TTC549 (cell line): ENCODE measurements at regions not wholly inside any gene's neighbourhood (a gene's known extent, or its start where the extent isn't known, plus 50 kb on each side); places are given as distances from the start of the nearest gene placed in this dataset.

Experiments used
- FAIRE-seq: peaks from 2 replicates; lab custom pipeline; 2012; peaks lifted over from hg19 to GRCh38; lab: Jason Lieb, UNC

DNA sequence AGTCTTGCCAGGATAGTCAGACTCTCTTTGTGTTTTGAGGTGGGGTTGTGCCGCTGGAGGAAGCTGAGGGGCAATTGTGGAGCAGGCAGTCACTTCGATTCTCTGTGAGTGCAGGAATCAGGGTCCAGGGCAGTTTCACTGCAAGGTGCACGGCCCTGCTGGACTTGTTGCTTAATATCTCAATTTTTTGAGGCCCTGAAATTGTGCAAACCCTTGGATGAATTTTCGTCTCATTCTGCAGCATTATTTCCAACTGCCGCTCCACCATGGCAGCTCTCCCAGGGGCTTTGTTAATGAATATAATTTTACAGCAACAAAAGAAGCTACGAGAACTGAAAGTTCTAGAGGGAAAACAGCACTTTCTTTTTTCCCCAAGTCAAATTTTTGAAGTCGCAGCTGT lies 531.9 kb downstream of the QKI start:
- FAIRE-seq: no peak

- FAIRE-seq: no peak
These were observed 531.3 kb downstream of the QKI start for GRCh38 chr6:163945808-163946207.

DNA sequence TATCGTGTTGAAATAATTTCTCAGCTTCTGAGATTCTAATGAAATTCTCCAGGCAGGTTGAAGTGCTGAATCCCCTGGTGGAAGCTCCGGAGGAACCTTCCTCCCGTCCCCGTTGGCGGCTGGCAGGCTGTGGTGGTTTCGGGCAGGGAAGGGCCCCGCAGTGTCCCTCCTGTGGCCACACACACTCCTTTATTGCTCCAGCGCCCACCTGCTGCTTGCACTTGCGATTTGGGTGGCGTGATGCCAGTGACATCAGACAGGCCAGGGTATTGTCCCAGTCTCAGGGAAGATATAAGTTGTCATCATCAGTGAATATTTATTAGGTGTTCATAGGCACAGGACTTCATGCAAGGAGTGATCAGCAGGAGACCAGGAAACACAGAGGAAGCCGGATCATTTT lies 530.4 kb downstream of the QKI start:
- FAIRE-seq: no peak

- no peak for FAIRE-seq
These were observed 529.3 kb downstream of the QKI start for GRCh38 chr6:163943607-163944385.

- FAIRE-seq: no peak
These were observed 528.3 kb downstream of the QKI start for GRCh38 chr6:163942790-163943189.

GRCh38 chr6:163941624-163941976 lies 527.1 kb downstream of the QKI start:
- FAIRE-seq: no peak

- FAIRE-seq: no peak
These were observed 526.4 kb downstream of the QKI start for GRCh38 chr6:163940705-163941623.

DNA sequence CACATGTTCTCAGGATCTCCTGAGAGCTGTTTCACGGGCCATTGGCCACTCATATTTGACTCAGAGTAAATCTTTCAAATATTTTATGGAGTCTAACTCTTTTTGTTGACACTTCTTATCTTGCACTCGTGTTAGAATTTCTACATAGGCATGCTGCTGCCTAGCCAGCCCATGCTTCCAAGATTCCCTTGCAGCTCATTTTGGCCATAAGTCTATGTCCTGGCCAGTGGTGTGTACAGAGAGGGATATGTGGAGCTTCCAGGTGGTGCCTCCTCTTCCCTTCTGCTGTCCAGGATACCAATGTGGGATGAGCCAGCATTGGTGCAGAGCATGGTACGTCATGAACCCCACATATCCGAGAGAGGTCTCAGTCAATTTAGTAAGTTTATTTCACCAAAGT lies 522.6 kb downstream of the QKI start:
- FAIRE-seq: no peak

GRCh38 chr6:163935158-163935762 lies 520.7 kb downstream of the QKI start:
- no peak for FAIRE-seq

DNA sequence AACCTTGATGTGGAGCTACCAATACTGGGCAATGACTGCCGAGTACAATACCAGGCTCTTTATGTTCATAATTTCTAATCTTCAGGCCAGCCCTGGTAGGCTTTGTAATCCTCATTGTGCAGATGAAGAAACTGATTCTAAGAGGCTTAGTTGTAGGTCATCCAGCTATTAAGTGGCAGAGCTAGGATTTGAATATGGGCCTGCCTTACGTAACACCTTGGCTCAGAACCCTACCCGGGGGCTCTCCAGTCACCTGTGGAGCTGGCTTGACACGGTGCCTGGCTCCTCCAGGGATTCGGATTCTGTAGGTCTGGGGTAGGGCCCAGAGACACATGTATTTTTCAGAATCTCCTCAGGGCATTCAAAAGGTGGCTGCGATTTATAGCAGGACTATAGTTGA lies 515.5 kb downstream of the QKI start:
- no peak for FAIRE-seq

GRCh38 chr6:163929538-163929937 lies 515.0 kb downstream of the QKI start:
- no peak for FAIRE-seq

DNA sequence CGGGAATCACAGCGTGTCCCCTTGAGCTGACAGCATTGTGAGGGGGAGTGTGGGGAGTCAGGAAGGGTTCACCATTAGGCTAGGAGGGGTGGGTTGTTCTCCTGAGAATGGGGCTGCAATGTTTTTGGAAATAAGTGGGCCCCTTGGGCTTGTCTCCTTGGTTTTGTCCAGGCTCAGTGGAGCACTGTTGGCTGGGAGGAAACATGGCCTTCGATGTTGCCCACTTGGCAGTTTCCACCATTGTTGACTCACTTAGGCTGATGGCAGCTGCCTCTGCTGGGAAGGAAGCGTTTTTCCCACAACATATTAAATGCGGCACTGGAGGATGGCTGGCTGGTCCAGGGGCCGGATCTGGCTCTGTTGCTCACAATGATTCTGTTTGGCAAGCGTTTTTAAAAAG lies 512.1 kb downstream of the QKI start:
- no peak for FAIRE-seq

DNA sequence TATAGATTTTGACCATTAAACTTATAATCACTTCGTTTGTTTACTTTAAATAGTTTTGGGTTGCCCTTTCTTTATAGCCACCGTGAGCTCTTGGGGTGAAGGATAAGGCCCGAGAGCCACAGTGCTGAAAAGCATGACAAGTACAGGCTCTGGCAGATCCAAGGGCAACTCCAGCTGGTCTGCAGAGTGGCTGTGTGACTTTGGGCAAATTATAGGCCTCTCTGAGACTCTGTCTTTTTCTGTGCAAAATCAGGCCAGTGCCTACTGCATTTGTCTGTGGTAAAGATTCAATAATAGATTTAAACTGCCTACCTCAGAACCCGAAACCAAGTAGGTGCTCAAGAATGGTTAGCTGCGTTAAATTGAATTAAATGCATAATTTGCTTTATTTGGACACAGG lies 511.3 kb downstream of the QKI start:
- no peak for FAIRE-seq

DNA sequence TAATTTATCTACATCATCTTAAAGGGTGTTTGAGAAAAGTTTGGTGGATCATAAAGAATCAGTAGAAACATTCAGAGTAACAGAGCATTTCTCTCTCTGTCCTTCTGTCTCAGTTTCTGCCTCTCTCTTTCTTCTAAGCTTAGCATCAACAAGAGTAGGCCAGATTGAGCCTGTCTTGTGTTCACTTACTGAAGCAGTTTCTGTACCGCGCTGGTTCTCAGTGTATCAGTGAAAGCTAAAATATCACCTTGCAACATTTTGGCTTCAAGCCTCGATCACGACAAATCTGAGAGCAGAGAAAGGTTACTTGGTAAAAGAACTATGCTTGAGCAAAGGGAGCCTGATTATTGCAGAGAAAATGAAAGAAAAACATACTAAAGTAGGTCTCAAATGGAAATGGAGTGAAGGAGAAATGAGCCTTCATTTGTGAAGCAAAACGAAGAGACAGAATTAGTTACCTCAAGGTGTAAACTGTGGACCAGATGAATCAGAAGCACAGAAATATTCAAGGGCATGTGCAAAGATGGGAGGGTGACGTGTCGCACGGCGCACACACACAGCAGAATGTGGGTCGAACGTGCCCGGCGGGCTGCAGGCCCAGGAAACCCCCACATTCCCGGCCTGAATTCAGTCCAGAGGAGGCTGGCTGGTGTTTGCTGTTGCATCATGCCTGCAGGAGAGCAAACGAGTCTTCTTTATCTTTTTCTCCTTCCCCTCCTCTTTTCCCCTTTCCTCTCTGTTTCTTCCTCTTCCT lies 509.3 kb downstream of the QKI start:
- FAIRE-seq: no peak

DNA sequence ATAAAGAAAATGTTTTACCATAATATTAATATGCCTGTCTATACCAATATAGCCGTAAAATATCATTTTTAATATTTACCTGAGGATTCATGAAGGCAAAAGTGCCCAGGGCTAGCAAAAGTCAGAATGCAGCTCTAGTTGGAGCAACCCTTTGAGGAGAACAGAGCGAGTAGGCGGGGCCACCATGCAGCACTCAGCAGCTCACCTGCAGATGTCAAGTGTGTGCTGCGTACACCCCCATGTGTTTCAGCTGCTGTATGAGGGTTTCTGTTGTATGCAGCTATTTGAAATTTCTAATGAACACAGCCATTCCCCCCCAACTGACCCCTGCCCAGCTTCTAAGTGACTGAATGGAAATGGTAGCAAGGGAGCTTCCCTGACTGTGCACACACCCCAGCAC lies 508.0 kb downstream of the QKI start:
- no peak for FAIRE-seq

DNA sequence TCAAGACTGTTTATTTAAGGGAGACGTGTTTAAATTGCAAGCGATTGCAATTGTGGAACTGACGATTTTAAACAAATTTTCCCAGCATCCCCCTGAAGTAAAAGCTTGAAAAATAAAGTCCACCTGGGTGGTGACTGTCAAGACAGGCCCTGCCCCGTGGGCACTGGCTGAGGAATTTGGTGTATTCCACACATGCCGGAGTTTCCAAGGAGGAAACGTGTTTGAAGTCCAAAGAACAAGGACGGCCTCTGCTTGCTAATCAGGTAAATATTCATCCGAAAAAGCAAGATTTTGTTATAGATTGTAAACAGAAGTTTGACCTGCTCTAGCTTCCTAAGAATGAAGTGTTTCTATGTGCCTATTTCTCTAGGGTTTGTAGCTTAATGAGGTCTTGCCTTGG lies 505.1 kb downstream of the QKI start:
- no peak for FAIRE-seq

DNA sequence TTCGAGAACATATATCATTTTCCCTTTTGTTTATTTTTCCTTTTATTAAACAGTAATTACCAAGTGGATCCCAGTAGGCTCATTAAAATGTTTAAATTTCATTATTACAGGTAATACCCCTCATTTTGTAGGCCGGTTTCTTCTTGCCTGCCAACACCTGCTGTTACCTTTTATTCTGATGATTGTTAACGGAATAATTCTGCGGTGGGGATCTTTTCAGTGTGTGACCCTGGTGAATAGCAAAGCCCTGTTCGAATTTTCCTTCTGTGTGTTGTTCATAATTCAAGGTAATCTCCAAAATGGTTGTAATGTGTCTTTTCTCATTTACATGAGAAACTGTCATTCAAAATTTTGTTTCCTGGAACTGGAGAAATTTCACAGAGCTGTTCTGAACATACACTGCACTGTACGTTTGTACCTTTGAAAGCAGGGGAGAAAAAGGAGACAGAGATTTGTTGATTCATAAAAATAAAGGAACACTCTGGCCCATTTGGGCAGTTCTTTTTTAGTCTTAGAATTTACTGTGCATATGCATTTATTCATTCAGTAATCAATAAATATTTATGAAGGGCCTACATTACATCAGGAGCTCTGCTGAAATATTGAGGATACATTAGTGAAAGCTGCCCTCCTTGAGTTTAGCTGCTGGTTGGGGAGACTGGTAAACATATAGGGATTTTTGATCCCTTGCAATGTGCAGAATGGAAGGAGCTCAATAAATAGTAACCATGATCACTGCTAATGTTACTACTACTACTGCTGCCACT lies 502.0 kb downstream of the QKI start:
- no peak for FAIRE-seq

DNA sequence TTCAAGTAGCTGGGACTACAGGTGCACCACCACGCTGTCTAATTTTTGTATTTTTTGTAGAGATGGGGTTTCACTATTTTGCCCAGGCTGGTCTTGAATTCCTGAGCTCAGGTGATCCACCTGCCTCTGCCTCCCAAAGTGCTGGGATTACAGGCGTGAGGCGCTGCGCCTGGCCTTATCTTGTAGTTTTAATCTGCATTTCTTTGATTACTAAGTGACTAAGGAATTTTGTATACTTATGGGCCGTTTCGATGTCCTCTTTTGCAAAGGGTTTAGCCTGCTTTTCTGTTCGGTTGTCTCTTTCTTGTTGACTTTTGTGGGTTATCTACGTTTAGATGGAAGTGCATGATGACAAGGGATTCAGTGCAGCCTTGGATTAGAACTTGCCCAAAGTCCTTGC lies 500.6 kb downstream of the QKI start:
- FAIRE-seq: no peak

- FAIRE-seq: no peak
These were observed 498.5 kb downstream of the QKI start for GRCh38 chr6:163913045-163913444.

- FAIRE-seq: no peak
These were observed 491.6 kb downstream of the QKI start for GRCh38 chr6:163906006-163906710.

DNA sequence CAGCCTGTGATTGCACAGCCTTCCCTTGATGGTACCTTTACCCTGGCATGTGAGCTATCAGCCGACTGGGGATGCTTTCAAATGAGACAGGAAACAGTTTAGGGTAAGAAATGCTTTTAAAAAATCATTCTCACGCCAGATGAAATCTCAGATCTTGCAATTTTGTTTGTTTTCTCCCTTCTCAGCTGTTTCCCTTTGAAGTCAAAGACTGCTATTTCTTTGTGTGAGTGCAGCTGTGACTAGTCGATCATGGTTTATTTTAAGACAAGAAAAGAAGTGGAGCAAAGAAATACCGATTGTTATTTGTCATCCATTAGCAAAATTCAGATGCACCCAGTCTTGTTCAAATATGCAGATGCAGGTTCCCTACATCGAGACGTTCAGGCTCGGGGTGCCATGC lies 489.7 kb downstream of the QKI start:
- FAIRE-seq: no peak
